ENCODE measurements at regions not wholly inside any gene's neighbourhood (a gene's known extent, or its start where the extent isn't known, plus 50 kb on each side); places are given as distances from the start of the nearest gene placed in this dataset.

- no peak for TF ChIP-seq CTCF (IDR thresholded peaks at IDR 0.05)
- no peak for TF ChIP-seq NFYB (CRISPR knock-in tag; conservative IDR thresholded peaks at IDR 0.05; ENCODE audit: low read depth)
These were observed 156.2 kb upstream of the TNRC6C start for GRCh38 chr17:77802333-77802615.

All from WTC11 (cell line).